22Rv1 (cell line): ENCODE measurements at regions not wholly inside any gene's neighbourhood (a gene's known extent, or its start where the extent isn't known, plus 50 kb on each side); places are given as distances from the start of the nearest gene placed in this dataset.

Experiments
- ZFX ChIP-seq: fragments of 450-650 bp; IDR thresholded peaks from 2 replicates; pipeline ENCODE4 v1.6.1; 2017; ENCODE audit warnings: antibody characterized with exemption, borderline replicate concordance
- TF ChIP-seq, protein P1 (sequence below): fragments of 450-650 bp; IDR thresholded peaks from 2 replicates; pipeline ENCODE4 v1.5.1; 2017; ENCODE audit warnings: mild to moderate bottlenecking

GRCh38 chr2:142591420-142591819 lies 286.0 kb upstream of the KYNU start:
- TF ChIP-seq, protein P1, sequence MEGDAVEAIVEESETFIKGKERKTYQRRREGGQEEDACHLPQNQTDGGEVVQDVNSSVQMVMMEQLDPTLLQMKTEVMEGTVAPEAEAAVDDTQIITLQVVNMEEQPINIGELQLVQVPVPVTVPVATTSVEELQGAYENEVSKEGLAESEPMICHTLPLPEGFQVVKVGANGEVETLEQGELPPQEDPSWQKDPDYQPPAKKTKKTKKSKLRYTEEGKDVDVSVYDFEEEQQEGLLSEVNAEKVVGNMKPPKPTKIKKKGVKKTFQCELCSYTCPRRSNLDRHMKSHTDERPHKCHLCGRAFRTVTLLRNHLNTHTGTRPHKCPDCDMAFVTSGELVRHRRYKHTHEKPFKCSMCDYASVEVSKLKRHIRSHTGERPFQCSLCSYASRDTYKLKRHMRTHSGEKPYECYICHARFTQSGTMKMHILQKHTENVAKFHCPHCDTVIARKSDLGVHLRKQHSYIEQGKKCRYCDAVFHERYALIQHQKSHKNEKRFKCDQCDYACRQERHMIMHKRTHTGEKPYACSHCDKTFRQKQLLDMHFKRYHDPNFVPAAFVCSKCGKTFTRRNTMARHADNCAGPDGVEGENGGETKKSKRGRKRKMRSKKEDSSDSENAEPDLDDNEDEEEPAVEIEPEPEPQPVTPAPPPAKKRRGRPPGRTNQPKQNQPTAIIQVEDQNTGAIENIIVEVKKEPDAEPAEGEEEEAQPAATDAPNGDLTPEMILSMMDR, result no peak
- TF ChIP-seq ZFX, result no peak
